Esophagus squamous epithelium (tissue), 5 donors: ENCODE measurements at regions not wholly inside any gene's neighbourhood (a gene's known extent, or its start where the extent isn't known, plus 50 kb on each side); places are given as distances from the start of the nearest gene placed in this dataset.

Experiments
- DNase-seq: peaks from one replicate; lab custom pipeline; 2025; lab: John Stamatoyannopoulos, UW
- H3K27ac ChIP-seq, 4 donors: fragments of 200-600 bp; sonication (generic); one replicate each; pipeline ENCODE4 v1.5.1; 2016 to 2019; ENCODE audit warnings: mild to moderate bottlenecking in 1 of 4
- H3K27me3 ChIP-seq, 4 donors: fragments of 200-600 bp; sonication (generic); 1 replicate in 3 of 4; 2 replicates in 1 of 4; pipeline versions ENCODE4 v1.5.1 to v1.6.0; 2017 to 2021; ENCODE audit warnings: antibody characterized with exemption in 1 of 4
- H3K36me3 ChIP-seq, 3 donors: fragments of 200-600 bp; sonication (generic); one replicate each; pipeline ENCODE4 v1.5.1; 2016 to 2019
- H3K4me1 ChIP-seq, 3 donors: fragments of 200-600 bp; sonication (generic); one replicate each; pipeline ENCODE4 v1.5.1; 2017 to 2019
- H3K4me3 ChIP-seq, 4 donors: fragments of 200-600 bp; sonication (generic); 1 replicate in 3 of 4; 2 replicates in 1 of 4; pipeline ENCODE4 v1.5.1; 2016 to 2019; ENCODE audit warnings: mild to moderate bottlenecking in 2 of 4, moderate library complexity in 1 of 4
- H3K9me3 ChIP-seq, 3 donors: fragments of 200-600 bp; sonication (generic); one replicate each; pipeline ENCODE4 v1.5.1; 2016 to 2019
- POLR2A ChIP-seq, 4 donors: fragments of 450-650 bp; IDR thresholded peaks; one replicate each; pipeline ENCODE4 v1.6.1; 2017; ENCODE audit warnings: antibody characterized with exemption in 4 of 4, mild to moderate bottlenecking in 4 of 4, moderate library complexity in 3 of 4
- WGBS, 2 donors: methylation state at CpG; one replicate each; pipeline ENCODE4 v1.1.5; 2018; 5-methylcytosine and 5-hydroxymethylcytosine counted together
- intact Hi-C: fragments of 100-400 bp; cut with DNase I; formaldehyde crosslinking; loops from one replicate; pipeline ENCODE4 v1.15.0; 2022
- TF ChIP-seq, protein P1 (sequence below), 6 experiments: fragments of 450-650 bp in 4 of 6; fragments of 200-600 bp in 2 of 6; sonication (generic) in 2 of 6; IDR thresholded peaks; one replicate each; pipeline ENCODE4 v1.5.1; 2016 to 2019; ENCODE audit warnings: antibody characterized with exemption in 6 of 6, mild to moderate bottlenecking in 4 of 6, moderate library complexity in 4 of 6
- donor health status: DM: yes; HTN: yes; CAD: no.

DNA sequence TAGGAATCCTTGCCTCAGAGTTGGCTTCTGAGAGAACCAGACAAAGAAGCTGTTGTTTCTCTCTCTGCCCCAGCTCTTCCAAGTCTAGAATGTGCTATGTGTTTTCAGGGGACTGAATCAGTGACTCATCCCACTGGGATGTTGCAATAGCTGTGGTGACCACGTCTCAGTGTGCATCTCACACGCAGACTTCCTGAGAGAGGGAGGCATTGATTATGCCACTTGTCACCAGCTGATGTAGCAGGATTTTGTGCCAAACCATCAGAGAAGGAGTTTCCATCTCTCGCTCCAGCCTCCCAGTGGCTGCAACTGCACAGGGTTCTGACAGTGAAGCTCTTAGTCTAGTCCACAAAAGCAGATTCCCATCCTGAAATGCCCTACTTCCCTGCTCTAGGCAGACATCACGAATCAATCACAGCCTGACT lies 455.8 kb downstream of the MIAT start:
- Histone ChIP-seq H3K36me3 (no peaks in the 10 kb centered on the region), H3K27me3 (no peaks in the 10 kb centered on the region), H3K4me3 (no peak overlapping the region), H3K27ac (peak overlapping the region; percentile 26 to 67 (median 56)), H3K9me3 (no peaks in the 10 kb centered on the region), H3K4me1 (peaks cover 12 to 35% (median 12%) of the 10 kb centered on the region in 3 donors)
- DNase-seq, result no peak
- no peak for TF ChIP-seq POLR2A (IDR thresholded peaks at IDR 0.05)
- TF ChIP-seq, protein P1, sequence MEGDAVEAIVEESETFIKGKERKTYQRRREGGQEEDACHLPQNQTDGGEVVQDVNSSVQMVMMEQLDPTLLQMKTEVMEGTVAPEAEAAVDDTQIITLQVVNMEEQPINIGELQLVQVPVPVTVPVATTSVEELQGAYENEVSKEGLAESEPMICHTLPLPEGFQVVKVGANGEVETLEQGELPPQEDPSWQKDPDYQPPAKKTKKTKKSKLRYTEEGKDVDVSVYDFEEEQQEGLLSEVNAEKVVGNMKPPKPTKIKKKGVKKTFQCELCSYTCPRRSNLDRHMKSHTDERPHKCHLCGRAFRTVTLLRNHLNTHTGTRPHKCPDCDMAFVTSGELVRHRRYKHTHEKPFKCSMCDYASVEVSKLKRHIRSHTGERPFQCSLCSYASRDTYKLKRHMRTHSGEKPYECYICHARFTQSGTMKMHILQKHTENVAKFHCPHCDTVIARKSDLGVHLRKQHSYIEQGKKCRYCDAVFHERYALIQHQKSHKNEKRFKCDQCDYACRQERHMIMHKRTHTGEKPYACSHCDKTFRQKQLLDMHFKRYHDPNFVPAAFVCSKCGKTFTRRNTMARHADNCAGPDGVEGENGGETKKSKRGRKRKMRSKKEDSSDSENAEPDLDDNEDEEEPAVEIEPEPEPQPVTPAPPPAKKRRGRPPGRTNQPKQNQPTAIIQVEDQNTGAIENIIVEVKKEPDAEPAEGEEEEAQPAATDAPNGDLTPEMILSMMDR (IDR thresholded peaks at IDR 0.05), result no peak
- WGBS, 2 donors, result 14 to 52% methylated on average over 2 to 4 of the region's 4 CpGs
- intact Hi-C loops, result no loop called here

DNA sequence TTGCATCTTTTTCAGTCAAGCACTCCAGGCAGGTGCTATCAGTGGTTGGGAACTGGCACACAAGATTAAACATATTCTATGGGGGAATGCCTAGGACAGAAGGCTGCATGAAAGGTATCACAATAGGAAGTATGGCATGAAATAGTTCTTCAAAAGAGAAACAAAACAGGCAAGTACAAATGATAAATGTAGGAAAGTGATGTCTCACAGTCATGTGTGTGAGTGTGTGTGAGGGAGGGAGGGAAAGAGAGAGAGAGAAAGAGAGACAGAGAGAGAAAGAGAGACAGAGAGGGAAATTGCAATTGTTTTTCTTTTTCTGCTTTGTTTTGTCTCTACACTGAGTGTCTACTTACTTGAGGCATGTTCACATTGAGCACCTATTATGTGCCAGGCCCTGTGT lies 456.3 kb downstream of the MIAT start:
- Histone ChIP-seq H3K27ac (peak overlapping the region in 2 of 4 donors; percentile 40 to 55), H3K4me3 (no peak overlapping the region), H3K27me3 (no peaks in the 10 kb centered on the region), H3K4me1 (peaks cover 8 to 31% (median 8%) of the 10 kb centered on the region in 3 donors), H3K9me3 (no peaks in the 10 kb centered on the region), H3K36me3 (no peaks in the 10 kb centered on the region)
- no peak for DNase-seq
- TF ChIP-seq, protein P1 (IDR thresholded peaks at IDR 0.05), result no peak
- no peak for TF ChIP-seq POLR2A (IDR thresholded peaks at IDR 0.05)
- intact Hi-C loops, result no loop called here

DNA sequence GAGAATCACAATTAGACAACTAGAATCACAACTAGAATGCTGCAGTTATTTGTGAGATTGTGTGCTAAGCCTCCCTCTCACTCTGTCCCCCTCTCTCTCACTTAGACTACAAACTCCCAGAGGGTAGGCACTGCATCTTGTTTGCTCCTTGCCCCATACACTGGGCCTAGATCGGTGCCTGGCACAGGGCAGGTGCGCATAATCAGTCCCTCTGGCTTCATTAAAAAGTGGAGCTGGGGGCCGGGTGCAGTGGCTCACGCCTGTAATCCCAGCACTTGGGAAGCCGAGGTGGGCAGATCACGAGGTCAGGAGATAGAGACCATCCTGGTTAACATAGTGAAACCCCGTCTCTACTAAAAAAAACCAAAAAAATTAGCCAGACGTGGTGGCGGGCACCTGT lies 456.8 kb downstream of the MIAT start:
- intact Hi-C loops, result no loop called here
- DNase-seq, result no peak
- Histone ChIP-seq H3K27ac (peak overlapping the region in 1 of 4 donors; percentile 55), H3K9me3 (no peaks in the 10 kb centered on the region), H3K4me1 (peaks cover 3 to 26% (median 5%) of the 10 kb centered on the region in 3 donors), H3K36me3 (no peaks in the 10 kb centered on the region), H3K27me3 (no peaks in the 10 kb centered on the region), H3K4me3 (no peak overlapping the region)
- TF ChIP-seq POLR2A (IDR thresholded peaks at IDR 0.05), result no peak
- TF ChIP-seq, protein P1 (IDR thresholded peaks at IDR 0.05), result no peak
- WGBS, 2 donors, result 82 to 89% methylated on average over 5 to 6 of the region's 9 CpGs

DNA sequence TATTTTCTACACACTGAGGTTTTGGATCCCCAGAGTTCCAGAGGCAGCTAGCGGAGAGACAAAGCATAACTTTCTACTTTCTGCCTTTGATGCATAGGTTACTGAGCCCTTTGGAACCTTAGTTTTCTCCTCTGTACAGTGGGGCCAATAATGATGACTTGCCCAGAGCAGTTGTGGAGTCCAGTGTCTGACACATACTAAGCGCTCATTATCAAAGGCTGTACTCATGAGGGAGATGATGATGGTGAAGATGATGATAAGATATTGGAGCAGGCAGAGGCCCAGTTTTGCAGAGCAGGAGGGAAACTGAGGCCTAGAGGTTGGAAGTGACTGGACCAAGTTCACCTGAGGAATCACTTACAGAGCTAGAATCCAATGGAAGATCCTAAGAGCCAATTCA lies 458.0 kb downstream of the MIAT start:
- TF ChIP-seq POLR2A (IDR thresholded peaks at IDR 0.05), result no peak
- TF ChIP-seq, protein P1 (IDR thresholded peaks at IDR 0.05), result no peak
- intact Hi-C loops, result no loop called here
- no peak overlapping the region for H3K4me3 ChIP-seq
- peaks cover 3 to 23% (median 5%) of the 10 kb centered on the region in 3 donors for H3K4me1 ChIP-seq
- no peaks in the 10 kb centered on the region for H3K27me3 ChIP-seq
- DNase-seq, result no peak
- no peak overlapping the region for H3K27ac ChIP-seq
- H3K9me3 ChIP-seq, result peaks cover 0 to 2% (median 0%) of the 10 kb centered on the region in 3 donors
- WGBS, 2 donors, result 100% methylated on average over 2 of the region's 2 CpGs
- no peaks in the 10 kb centered on the region for H3K36me3 ChIP-seq

DNA sequence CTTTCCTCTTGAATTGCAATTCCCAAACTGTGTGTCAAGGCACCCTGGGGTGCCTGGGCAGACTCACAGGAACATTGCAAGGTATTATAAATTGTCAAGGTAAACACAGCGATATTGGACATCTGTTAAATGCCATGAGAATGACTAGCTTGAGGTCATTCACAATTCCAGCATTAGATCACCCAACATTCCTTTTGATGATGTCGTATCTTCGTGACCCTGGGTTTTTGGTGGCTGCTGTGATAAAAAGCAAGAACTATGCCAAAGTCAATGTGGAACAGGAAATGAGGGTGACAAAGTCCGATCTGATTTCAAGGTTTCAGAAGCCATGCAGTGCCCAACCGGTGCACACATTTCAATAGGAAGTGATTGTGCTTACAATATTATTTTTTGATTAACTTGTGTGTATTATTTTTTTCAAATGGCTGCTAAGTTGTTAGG lies 458.4 kb downstream of the MIAT start:
- Histone ChIP-seq H3K4me3 (no peak overlapping the region), H3K36me3 (no peaks in the 10 kb centered on the region), H3K4me1 (peaks cover 3 to 19% (median 5%) of the 10 kb centered on the region in 3 donors), H3K9me3 (peaks cover 0 to 2% (median 0%) of the 10 kb centered on the region in 3 donors), H3K27me3 (no peaks in the 10 kb centered on the region), H3K27ac (no peak overlapping the region)
- intact Hi-C loops, result no loop called here
- DNase-seq, result no peak
- no peak for TF ChIP-seq POLR2A (IDR thresholded peaks at IDR 0.05)
- WGBS, 2 donors, result 62 to 71% methylated on average over 5 of the region's 5 CpGs
